ENCODE measurements at regions not wholly inside any gene's neighbourhood (a gene's known extent, or its start where the extent isn't known, plus 50 kb on each side); places are given as distances from the start of the nearest gene placed in this dataset.

DNA sequence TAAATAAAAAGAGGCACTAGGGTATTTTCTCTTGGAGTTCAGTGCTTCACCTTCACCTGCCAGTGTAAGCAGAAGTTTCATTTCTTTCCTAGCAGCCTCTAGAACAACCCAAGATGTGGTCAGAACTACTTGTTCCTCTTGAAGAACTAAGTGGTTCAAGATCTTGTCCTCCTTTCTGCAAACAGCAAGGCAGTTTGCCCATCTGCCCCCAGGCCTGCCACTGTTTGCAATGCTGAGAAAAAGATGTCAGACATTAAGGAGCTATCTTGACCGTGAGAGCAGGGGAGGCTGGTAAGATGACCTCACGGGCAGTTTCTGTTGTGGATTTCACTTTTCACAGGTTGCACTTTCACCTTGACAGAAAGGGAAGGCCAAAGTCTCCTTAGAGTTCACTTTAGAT is 52.0 kb upstream of the KLF4 start:
- TF ChIP-seq, protein P1, sequence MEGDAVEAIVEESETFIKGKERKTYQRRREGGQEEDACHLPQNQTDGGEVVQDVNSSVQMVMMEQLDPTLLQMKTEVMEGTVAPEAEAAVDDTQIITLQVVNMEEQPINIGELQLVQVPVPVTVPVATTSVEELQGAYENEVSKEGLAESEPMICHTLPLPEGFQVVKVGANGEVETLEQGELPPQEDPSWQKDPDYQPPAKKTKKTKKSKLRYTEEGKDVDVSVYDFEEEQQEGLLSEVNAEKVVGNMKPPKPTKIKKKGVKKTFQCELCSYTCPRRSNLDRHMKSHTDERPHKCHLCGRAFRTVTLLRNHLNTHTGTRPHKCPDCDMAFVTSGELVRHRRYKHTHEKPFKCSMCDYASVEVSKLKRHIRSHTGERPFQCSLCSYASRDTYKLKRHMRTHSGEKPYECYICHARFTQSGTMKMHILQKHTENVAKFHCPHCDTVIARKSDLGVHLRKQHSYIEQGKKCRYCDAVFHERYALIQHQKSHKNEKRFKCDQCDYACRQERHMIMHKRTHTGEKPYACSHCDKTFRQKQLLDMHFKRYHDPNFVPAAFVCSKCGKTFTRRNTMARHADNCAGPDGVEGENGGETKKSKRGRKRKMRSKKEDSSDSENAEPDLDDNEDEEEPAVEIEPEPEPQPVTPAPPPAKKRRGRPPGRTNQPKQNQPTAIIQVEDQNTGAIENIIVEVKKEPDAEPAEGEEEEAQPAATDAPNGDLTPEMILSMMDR (conservative IDR thresholded peaks at IDR 0.05; ENCODE audit: low read depth, low read length), result no peak
- no peak for TF ChIP-seq EZH2phosphoT487 (IDR thresholded peaks at IDR 0.05; ENCODE audit: borderline replicate concordance, low read length)
- no peak for TF ChIP-seq EZH2 (IDR thresholded peaks at IDR 0.05; ENCODE audit: low read length, unreplicated experiment)
